OCI-LY3 (cell line): ENCODE measurements at regions not wholly inside any gene's neighbourhood (a gene's known extent, or its start where the extent isn't known, plus 50 kb on each side); places are given as distances from the start of the nearest gene placed in this dataset.

Source experiments
- H2AFZ ChIP-seq: fragments of 200-600, 300-600 bp; shearing (Covaris generic); 2 replicates; pipeline ENCODE4 v1.6.0; 2014; ENCODE audit warnings: antibody characterized with exemption, low read depth, low read length
- H3K27ac ChIP-seq: fragments of 200-600, 300-600 bp; sonication (generic); 2 replicates; pipeline ENCODE4 v1.5.1; 2014; ENCODE audit warnings: mild to moderate bottlenecking, low read length, moderate library complexity, mixed read lengths
- H3K27me3 ChIP-seq: fragments of 200-600, 300-600 bp; sonication (generic); 2 replicates; pipeline ENCODE4 v1.6.1; 2014; ENCODE audit warnings: low read depth, low read length, mixed read lengths
- H3K36me3 ChIP-seq: fragments of 200-600, 300-600 bp; sonication (generic); replicated peaks from 2 replicates; pipeline ENCODE3; 2014; ENCODE audit warnings: low read depth, low read length, mixed read lengths
- H3K4me1 ChIP-seq: fragments of 300-600, 200-600 bp; sonication (generic); 2 replicates; pipeline ENCODE4 v1.6.1; 2014; ENCODE audit warnings: low read length, mixed read lengths
- H3K4me2 ChIP-seq: fragments of 200-600, 300-600 bp; sonication (generic); 2 replicates; pipeline ENCODE4 v1.6.1; 2014; ENCODE audit warnings: low read length, mixed read lengths
- H3K4me3 ChIP-seq: fragments of 300-600, 200-600 bp; sonication (generic); 2 replicates; pipeline ENCODE4 v1.5.1; 2014; ENCODE audit warnings: antibody characterized with exemption, mild to moderate bottlenecking, low read length, moderate library complexity
- H3K79me2 ChIP-seq: fragments of 300-600, 200-600 bp; shearing (Covaris generic); 2 replicates; pipeline ENCODE4 v1.6.1; 2014; ENCODE audit warnings: mild to moderate bottlenecking, low read length, mixed read lengths
- H3K9ac ChIP-seq: fragments of 300-600, 200-600 bp; shearing (Covaris generic); 2 replicates; pipeline ENCODE4 v1.6.0; 2014; ENCODE audit warnings: mild to moderate bottlenecking, low read length, moderate library complexity
- H3K9me3 ChIP-seq: fragments of 200-600, 300-600 bp; shearing (Covaris generic); 2 replicates; pipeline ENCODE4 v1.6.1; 2014; ENCODE audit warnings: low read length, mixed read lengths; ENCODE audit not compliant: insufficient read depth
- H4K20me1 ChIP-seq: fragments of 200-600, 300-600 bp; sonication (generic); 2 replicates; pipeline ENCODE4 v1.6.1; 2016; ENCODE audit warnings: low read length, mixed read lengths; ENCODE audit not compliant: insufficient read depth
- CTCF ChIP-seq: fragments of 200-600, 300-600 bp; sonication (generic); IDR thresholded peaks from 2 replicates; pipeline ENCODE4 v1.5.1; 2014; ENCODE audit warnings: antibody characterized with exemption, low read length, low read depth
- EZH2phosphoT487 ChIP-seq: fragments of 200-600 bp; shearing (Covaris generic); IDR thresholded peaks from 2 replicates; pipeline ENCODE4 v1.6.1; 2018; ENCODE audit warnings: antibody characterized with exemption, mixed run types, low read depth

GRCh38 chr3:40847551-40847992 is 322.8 kb downstream of the ZNF621 start:
- no peaks in the 10 kb centered on the region for H3K36me3 ChIP-seq
- H3K9me3 ChIP-seq: no peaks in the 10 kb centered on the region
- H3K4me2 ChIP-seq: no peak overlapping the region
- H3K27me3 ChIP-seq: peaks cover 11% of the 10 kb centered on the region
- H3K27ac ChIP-seq: no peak overlapping the region
- TF ChIP-seq EZH2phosphoT487 (no peak), CTCF (no peak)
- no peak overlapping the region for H3K4me3 ChIP-seq
- no peak overlapping the region for H2AFZ ChIP-seq
- H4K20me1 ChIP-seq: no peaks in the 10 kb centered on the region
- no peaks in the 10 kb centered on the region for H3K4me1 ChIP-seq
- H3K9ac ChIP-seq: no peak overlapping the region
- H3K79me2 ChIP-seq: no peaks in the 10 kb centered on the region

- no peak overlapping the region for H2AFZ ChIP-seq
- no peaks in the 10 kb centered on the region for H3K79me2 ChIP-seq
- no peaks in the 10 kb centered on the region for H3K4me1 ChIP-seq
- H3K27ac ChIP-seq: no peak overlapping the region
- TF ChIP-seq CTCF (no peak), EZH2phosphoT487 (no peak)
- no peak overlapping the region for H3K9ac ChIP-seq
- no peaks in the 10 kb centered on the region for H3K9me3 ChIP-seq
- peaks cover 11% of the 10 kb centered on the region for H3K27me3 ChIP-seq
- no peaks in the 10 kb centered on the region for H4K20me1 ChIP-seq
- H3K36me3 ChIP-seq: no peaks in the 10 kb centered on the region
- H3K4me3 ChIP-seq: no peak overlapping the region
- no peak overlapping the region for H3K4me2 ChIP-seq
Measured at GRCh38 chr3:40848421-40848820, 323.7 kb downstream of the ZNF621 start.

- no peaks in the 10 kb centered on the region for H3K4me1 ChIP-seq
- H2AFZ ChIP-seq: no peak overlapping the region
- H3K27ac ChIP-seq: no peak overlapping the region
- no peaks in the 10 kb centered on the region for H3K9me3 ChIP-seq
- no peaks in the 10 kb centered on the region for H3K36me3 ChIP-seq
- peaks cover 11% of the 10 kb centered on the region for H3K27me3 ChIP-seq
- H3K79me2 ChIP-seq: no peaks in the 10 kb centered on the region
- no peak overlapping the region for H3K9ac ChIP-seq
- H4K20me1 ChIP-seq: no peaks in the 10 kb centered on the region
- H3K4me3 ChIP-seq: no peak overlapping the region
- TF ChIP-seq CTCF (no peak), EZH2phosphoT487 (no peak)
- H3K4me2 ChIP-seq: no peak overlapping the region
Measured at GRCh38 chr3:40850861-40851260, 326.1 kb downstream of the ZNF621 start.

GRCh38 chr3:40851836-40852235 is 327.1 kb downstream of the ZNF621 start:
- no peaks in the 10 kb centered on the region for H3K79me2 ChIP-seq
- no peaks in the 10 kb centered on the region for H3K4me1 ChIP-seq
- H3K4me3 ChIP-seq: no peak overlapping the region
- H3K9me3 ChIP-seq: no peaks in the 10 kb centered on the region
- H3K27ac ChIP-seq: no peak overlapping the region
- no peaks in the 10 kb centered on the region for H4K20me1 ChIP-seq
- no peak overlapping the region for H3K4me2 ChIP-seq
- peaks cover 11% of the 10 kb centered on the region for H3K27me3 ChIP-seq
- no peak for TF ChIP-seq CTCF
- TF ChIP-seq EZH2phosphoT487: no peak
- H3K36me3 ChIP-seq: no peaks in the 10 kb centered on the region
- no peak overlapping the region for H2AFZ ChIP-seq
- no peak overlapping the region for H3K9ac ChIP-seq
